ENCODE measurements at regions not wholly inside any gene's neighbourhood (a gene's known extent, or its start where the extent isn't known, plus 50 kb on each side); places are given as distances from the start of the nearest gene placed in this dataset.

DNA sequence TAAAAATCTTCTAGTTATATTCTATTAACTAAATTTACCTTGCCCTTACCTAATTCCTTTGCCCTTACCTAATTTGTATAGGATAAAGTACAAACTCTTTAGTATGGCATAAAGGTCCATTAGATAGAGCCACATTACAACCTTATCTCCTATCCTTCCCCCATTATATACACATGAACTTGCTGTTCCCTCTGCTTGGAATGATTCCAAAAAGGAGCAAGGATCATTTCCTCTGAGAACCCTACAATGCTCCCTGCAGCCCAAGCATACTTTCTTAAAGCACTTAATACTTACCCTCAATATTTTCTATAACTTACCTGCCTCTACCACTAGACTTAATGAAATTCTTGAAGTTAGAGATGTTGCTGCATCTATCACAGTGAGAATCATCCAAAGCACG is 118.9 kb upstream of the CCDC54 start:
- TF ChIP-seq SPI1 (IDR thresholded peaks at IDR 0.05; ENCODE audit: low read depth, low read length) (no peak), POLR2AphosphoS5 (IDR thresholded peaks at IDR 0.05; ENCODE audit: low read depth, low read length) (no peak), TAF1 (IDR thresholded peaks at IDR 0.05; ENCODE audit: low read depth, low read length) (no peak), POLR2A (IDR thresholded peaks at IDR 0.05; ENCODE audit: low read depth, low read length) (no peak), PAX5 (IDR thresholded peaks at IDR 0.05; ENCODE audit: insufficient read depth, low read length, severe bottlenecking) (no peak), POU2F2 (IDR thresholded peaks at IDR 0.05; ENCODE audit: low read depth, low read length) (no peak)
- DNase-seq (ENCODE audit: insufficient read length, low spot score) (no peak), FAIRE-seq (no peak)

DNA sequence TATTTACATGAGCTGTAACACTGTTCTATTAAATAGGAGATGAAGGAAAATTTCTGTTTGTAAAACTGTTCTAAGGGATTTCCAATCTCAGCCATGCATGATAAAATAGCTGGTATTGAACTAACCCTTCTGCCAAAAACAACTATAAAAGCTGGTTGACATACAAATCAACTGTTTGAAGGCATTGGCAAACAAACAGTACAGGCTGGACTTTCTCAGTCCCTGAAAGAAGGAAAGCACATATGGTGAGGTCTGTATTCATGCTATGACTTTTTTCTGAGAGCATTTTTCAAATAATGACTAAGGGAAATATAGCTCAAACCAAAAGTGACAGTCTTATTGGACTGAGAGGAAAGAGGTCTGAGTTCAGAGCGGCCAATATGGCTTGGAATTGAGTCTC is 117.0 kb upstream of the CCDC54 start:
- TF ChIP-seq POLR2AphosphoS5 (IDR thresholded peaks at IDR 0.05; ENCODE audit: low read depth, low read length), result no peak
- DNase-seq (ENCODE audit: insufficient read length, low spot score) (no peak), FAIRE-seq (no peak)

DNA sequence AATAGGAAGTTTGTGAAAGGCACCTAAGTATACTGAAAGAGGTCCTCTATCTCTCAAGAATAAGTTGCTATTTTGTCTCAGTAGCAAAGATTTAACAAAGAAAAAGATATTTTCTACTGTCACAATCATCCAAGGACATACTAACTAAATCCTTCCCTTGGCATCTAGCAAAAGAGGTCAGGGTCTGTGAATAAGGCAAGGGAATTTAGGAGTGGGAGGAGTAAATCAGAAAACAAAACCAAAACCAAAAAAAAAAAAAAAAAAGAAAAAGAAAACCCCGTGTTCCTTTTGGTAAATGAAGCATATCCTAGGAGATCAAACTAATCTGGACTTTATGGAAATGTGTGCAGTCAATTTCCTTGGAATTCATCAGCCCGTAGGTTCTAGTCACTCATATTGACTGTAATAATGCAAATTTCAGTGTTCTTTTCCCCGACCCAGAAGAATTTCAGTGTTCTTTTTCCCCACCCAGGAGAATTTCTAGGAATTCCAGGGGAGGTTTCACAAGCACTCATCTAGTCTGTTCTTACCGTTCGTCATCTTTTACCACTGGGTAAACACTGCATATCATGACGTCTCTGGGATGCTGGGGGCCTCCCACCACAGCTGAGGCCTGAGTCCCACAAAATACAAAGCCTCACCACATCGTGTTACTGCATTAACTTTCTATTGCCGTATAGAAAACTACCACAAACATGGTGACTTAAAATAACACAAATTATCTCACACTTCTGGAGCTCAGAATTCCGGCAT is 113.8 kb upstream of the CCDC54 start:
- DNase-seq (ENCODE audit: insufficient read length, low spot score), result no peak
- TF ChIP-seq SPI1 (IDR thresholded peaks at IDR 0.05; ENCODE audit: low read depth, low read length) (no peak), PAX5 (IDR thresholded peaks at IDR 0.05; ENCODE audit: insufficient read depth, low read length, severe bottlenecking) (no peak), POLR2A (IDR thresholded peaks at IDR 0.05; ENCODE audit: low read depth, low read length) (no peak), POU2F2 (IDR thresholded peaks at IDR 0.05; ENCODE audit: low read depth, low read length) (no peak), TAF1 (IDR thresholded peaks at IDR 0.05; ENCODE audit: low read depth, low read length) (no peak), POLR2AphosphoS5 (IDR thresholded peaks at IDR 0.05; ENCODE audit: low read depth, low read length) (no peak)
- no peak for FAIRE-seq

DNA sequence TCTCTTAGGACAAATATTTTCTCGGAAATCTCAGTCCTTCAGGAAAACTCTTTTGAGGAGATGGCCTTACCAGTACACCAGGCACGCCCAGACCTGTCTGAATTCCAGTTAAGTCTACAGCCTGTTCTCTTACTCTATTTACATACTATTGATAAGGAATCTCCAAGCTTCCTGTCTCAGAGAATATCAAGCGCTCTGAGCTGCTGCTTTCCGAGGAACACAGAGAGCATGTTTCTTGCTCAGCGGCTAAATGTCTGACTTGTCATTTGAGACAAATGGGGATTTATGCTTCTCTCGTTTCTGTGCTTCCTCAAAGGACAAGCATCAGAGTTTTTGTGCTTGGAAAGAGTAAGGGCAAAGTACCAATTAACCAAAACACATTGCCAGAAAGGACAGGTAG is 112.4 kb upstream of the CCDC54 start:
- no peak for DNase-seq (ENCODE audit: insufficient read length, low spot score)
- no peak for FAIRE-seq
- TF ChIP-seq PAX5 (IDR thresholded peaks at IDR 0.05; ENCODE audit: insufficient read depth, low read length, severe bottlenecking) (no peak), POLR2A (IDR thresholded peaks at IDR 0.05; ENCODE audit: low read depth, low read length) (no peak), TAF1 (IDR thresholded peaks at IDR 0.05; ENCODE audit: low read depth, low read length) (no peak), POU2F2 (IDR thresholded peaks at IDR 0.05; ENCODE audit: low read depth, low read length) (no peak), SPI1 (IDR thresholded peaks at IDR 0.05; ENCODE audit: low read depth, low read length) (no peak), POLR2AphosphoS5 (IDR thresholded peaks at IDR 0.05; ENCODE audit: low read depth, low read length) (no peak)

DNA sequence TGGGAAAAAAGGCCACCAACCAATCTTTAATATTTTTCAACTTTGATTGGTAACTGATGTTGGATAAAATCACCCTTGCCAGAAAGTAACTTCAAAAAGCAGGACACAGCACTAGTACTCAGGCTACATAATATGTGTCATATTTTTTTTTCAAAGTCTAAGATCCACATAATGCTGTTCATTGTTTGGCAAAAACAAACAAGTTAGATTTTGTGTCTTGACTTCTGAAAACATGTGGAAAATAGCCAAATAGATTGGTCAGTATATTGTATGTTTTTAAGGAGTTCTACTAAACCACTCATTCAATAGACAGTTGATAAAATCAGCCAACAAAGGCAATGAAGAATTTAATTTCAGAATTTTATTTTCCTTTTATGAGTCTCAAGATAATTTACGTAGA is 111.7 kb upstream of the CCDC54 start:
- DNase-seq (ENCODE audit: insufficient read length, low spot score) (no peak), FAIRE-seq (no peak)
- TF ChIP-seq PAX5 (IDR thresholded peaks at IDR 0.05; ENCODE audit: insufficient read depth, low read length, severe bottlenecking) (no peak), POU2F2 (IDR thresholded peaks at IDR 0.05; ENCODE audit: low read depth, low read length) (no peak), TAF1 (IDR thresholded peaks at IDR 0.05; ENCODE audit: low read depth, low read length) (no peak), SPI1 (IDR thresholded peaks at IDR 0.05; ENCODE audit: low read depth, low read length) (no peak), POLR2A (IDR thresholded peaks at IDR 0.05; ENCODE audit: low read depth, low read length) (no peak), POLR2AphosphoS5 (IDR thresholded peaks at IDR 0.05; ENCODE audit: low read depth, low read length) (no peak)

DNA sequence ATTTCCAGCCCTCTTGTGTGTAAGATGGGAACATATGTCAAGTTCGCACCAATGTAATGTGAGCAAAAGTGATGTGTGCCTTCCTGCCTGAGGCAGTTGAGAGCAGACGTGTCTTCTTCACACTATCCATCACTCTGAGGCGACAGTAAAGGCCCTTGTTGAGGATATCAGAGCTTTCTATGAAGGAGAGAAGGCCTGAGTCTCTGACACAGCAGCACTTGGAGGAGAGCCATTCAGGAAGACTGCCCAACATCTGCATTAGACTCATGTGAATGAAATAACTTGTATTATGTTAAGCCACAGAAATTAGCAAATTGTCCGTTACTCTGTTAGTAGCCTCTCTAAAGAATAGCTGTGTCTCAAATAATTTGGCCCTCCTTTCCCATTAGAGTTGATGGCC is 108.8 kb upstream of the CCDC54 start:
- no peak for FAIRE-seq

DNA sequence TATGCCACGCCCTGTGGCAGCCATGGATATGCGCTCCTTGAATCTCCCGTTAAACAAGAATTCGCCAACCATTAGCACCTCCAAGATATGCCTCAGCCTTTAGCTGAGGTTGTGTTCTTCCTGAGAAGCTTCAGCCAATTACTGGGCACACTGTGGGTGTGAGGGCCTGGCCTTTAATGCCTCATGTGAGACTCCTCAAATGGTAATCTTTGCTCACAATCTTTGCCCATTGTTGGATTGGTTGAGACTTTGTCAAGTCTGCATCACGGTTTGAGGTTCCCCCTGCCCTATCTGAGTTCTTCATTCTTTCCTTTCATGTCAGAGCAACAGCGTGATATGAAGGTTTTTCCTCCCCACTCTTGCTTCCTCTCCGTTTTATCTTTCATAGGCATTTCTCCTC is 108.1 kb upstream of the CCDC54 start:
- DNase-seq (ENCODE audit: insufficient read length, low spot score) (no peak), FAIRE-seq (peak; percentile 13)
- no peak for TF ChIP-seq POLR2A (IDR thresholded peaks at IDR 0.05; ENCODE audit: low read depth, low read length)
- no peak for TF ChIP-seq POU2F2 (IDR thresholded peaks at IDR 0.05; ENCODE audit: low read depth, low read length)
- no peak for TF ChIP-seq POLR2AphosphoS5 (IDR thresholded peaks at IDR 0.05; ENCODE audit: low read depth, low read length)
- TF ChIP-seq TAF1 (IDR thresholded peaks at IDR 0.05; ENCODE audit: low read depth, low read length), result no peak
- TF ChIP-seq PAX5 (IDR thresholded peaks at IDR 0.05; ENCODE audit: insufficient read depth, low read length, severe bottlenecking), result no peak
- TF ChIP-seq SPI1 (IDR thresholded peaks at IDR 0.05; ENCODE audit: low read depth, low read length), result no peak

More for the DNA sequence above, 108.8 kb upstream of the CCDC54 start:
- DNase-seq (ENCODE audit: insufficient read length, low spot score), result no peak
- TF ChIP-seq SPI1 (IDR thresholded peaks at IDR 0.05; ENCODE audit: low read depth, low read length) (no peak), PAX5 (IDR thresholded peaks at IDR 0.05; ENCODE audit: insufficient read depth, low read length, severe bottlenecking) (no peak), TAF1 (IDR thresholded peaks at IDR 0.05; ENCODE audit: low read depth, low read length) (no peak), POU2F2 (IDR thresholded peaks at IDR 0.05; ENCODE audit: low read depth, low read length) (no peak), POLR2AphosphoS5 (IDR thresholded peaks at IDR 0.05; ENCODE audit: low read depth, low read length) (no peak), POLR2A (IDR thresholded peaks at IDR 0.05; ENCODE audit: low read depth, low read length) (no peak)

DNA sequence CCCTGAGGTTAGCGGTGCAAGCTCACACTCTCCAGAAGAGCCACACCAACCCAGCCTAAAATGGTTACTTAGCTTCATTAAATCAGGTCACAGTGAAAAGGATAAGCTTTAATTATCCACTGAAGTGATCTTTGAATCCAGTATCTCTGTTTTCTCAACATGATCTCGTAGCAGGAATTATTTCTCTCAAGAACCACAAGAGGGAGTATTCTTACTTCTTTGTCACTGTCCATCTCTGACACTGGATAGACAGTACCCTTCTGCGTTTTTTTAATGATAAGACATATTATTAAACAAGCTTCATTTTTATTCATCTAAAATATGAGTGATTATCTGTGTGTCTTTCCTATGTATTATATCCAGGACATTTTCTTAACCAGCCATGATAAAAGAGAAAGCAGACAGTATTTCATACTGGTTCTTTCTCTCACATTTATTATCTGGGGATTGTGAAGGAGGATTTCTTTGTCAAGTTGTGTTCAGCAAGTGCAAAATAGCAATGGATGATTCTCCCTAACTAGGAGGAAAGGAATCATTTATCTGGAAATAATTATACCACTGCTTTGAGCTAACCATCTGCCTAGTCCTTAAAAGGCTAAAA is 105.4 kb upstream of the CCDC54 start:
- FAIRE-seq (peak; percentile 62), DNase-seq (ENCODE audit: insufficient read length, low spot score) (no peak)
- no peak for TF ChIP-seq POLR2AphosphoS5 (IDR thresholded peaks at IDR 0.05; ENCODE audit: low read depth, low read length)
- no peak for TF ChIP-seq TAF1 (IDR thresholded peaks at IDR 0.05; ENCODE audit: low read depth, low read length)
- TF ChIP-seq PAX5 (IDR thresholded peaks at IDR 0.05; ENCODE audit: insufficient read depth, low read length, severe bottlenecking), result no peak
- no peak for TF ChIP-seq SPI1 (IDR thresholded peaks at IDR 0.05; ENCODE audit: low read depth, low read length)
- TF ChIP-seq POLR2A (IDR thresholded peaks at IDR 0.05; ENCODE audit: low read depth, low read length), result no peak
- no peak for TF ChIP-seq POU2F2 (IDR thresholded peaks at IDR 0.05; ENCODE audit: low read depth, low read length)

DNA sequence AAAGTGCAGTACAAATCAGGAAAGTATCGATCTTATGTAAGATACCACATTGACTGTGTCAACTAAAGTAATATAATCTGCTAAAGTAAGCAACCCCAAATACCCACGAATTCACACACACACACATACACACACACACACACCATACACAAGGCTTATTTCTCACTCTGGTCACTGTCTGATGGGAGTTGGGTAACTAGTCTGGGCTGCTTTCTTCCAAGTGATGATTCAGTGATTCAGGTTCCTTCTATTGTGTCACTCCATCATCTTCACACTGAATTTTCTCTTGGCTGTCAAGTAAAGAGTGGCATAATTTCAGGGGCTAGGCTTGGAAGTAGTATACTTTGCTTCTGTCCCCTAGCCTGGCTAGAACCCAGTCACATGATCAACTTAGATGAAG is 104.8 kb upstream of the CCDC54 start:
- TF ChIP-seq PAX5 (IDR thresholded peaks at IDR 0.05; ENCODE audit: insufficient read depth, low read length, severe bottlenecking) (no peak), POLR2A (IDR thresholded peaks at IDR 0.05; ENCODE audit: low read depth, low read length) (no peak), POU2F2 (IDR thresholded peaks at IDR 0.05; ENCODE audit: low read depth, low read length) (no peak), POLR2AphosphoS5 (IDR thresholded peaks at IDR 0.05; ENCODE audit: low read depth, low read length) (no peak), SPI1 (IDR thresholded peaks at IDR 0.05; ENCODE audit: low read depth, low read length) (no peak), TAF1 (IDR thresholded peaks at IDR 0.05; ENCODE audit: low read depth, low read length) (no peak)
- FAIRE-seq, result no peak
- no peak for DNase-seq (ENCODE audit: insufficient read length, low spot score)

All from GM12891 (cell line).